Nephron (organoid): ENCODE measurements at regions not wholly inside any gene's neighbourhood (a gene's known extent, or its start where the extent isn't known, plus 50 kb on each side); places are given as distances from the start of the nearest gene placed in this dataset.

Experiments used
- H3K27ac Mint-ChIP-seq, 3 experiments: 2 replicates each; pipeline ENCODE4 v1.8.0; 2020; ENCODE audit warnings: mixed read lengths in 3 of 3, mild to moderate bottlenecking in 2 of 3, moderate library complexity in 1 of 3
- H3K27me3 Mint-ChIP-seq: 2 replicates; pipeline ENCODE4 v1.8.0; 2021; ENCODE audit warnings: low read depth, mild to moderate bottlenecking, moderate library complexity, mixed read lengths
- H3K36me3 Mint-ChIP-seq: 2 replicates; pipeline ENCODE4 v1.8.0; 2020; ENCODE audit warnings: low read depth, mixed read lengths
- H3K4me1 Mint-ChIP-seq: 2 replicates; pipeline ENCODE4 v1.8.0; 2020; ENCODE audit warnings: mixed read lengths
- H3K4me3 Mint-ChIP-seq, 3 experiments: 2 replicates each; pipeline ENCODE4 v1.8.0; 2020; ENCODE audit warnings: mild to moderate bottlenecking in 3 of 3, mixed read lengths in 3 of 3, moderate library complexity in 2 of 3
- H3K9me3 Mint-ChIP-seq: 2 replicates; pipeline ENCODE4 v1.8.0; 2020; ENCODE audit warnings: mixed read lengths
- CTCF ChIP-seq, 3 experiments: fragments of 200-600 bp; sonication (generic); IDR thresholded peaks; one replicate each; pipeline ENCODE4 v1.5.0; 2021; ENCODE audit warnings: antibody characterized with exemption in 3 of 3; ENCODE audit not compliant: unreplicated experiment in 3 of 3

- no peak for TF ChIP-seq CTCF (IDR thresholded peaks at IDR 0.05; ENCODE audit: unreplicated experiment in 3 of 3)
- Mint-ChIP-seq H3K27me3 (peaks cover 14% of the 10 kb centered on the region), H3K4me3 (no peak overlapping the region), H3K36me3 (no peaks in the 10 kb centered on the region), H3K4me1 (no peaks in the 10 kb centered on the region), H3K9me3 (no peaks in the 10 kb centered on the region), H3K27ac (no peak overlapping the region)
These were observed 225.3 kb upstream of the CST7 start for GRCh38 chr20:24723647-24724352.

GRCh38 chr20:24724982-24725533 is 224.0 kb upstream of the CST7 start:
- no peaks in the 10 kb centered on the region for H3K36me3 Mint-ChIP-seq
- H3K27ac Mint-ChIP-seq, result no peak overlapping the region
- H3K27me3 Mint-ChIP-seq, result peaks cover 11% of the 10 kb centered on the region
- no peak for TF ChIP-seq CTCF (IDR thresholded peaks at IDR 0.05; ENCODE audit: unreplicated experiment in 3 of 3)
- no peaks in the 10 kb centered on the region for H3K9me3 Mint-ChIP-seq
- H3K4me1 Mint-ChIP-seq, result no peaks in the 10 kb centered on the region
- H3K4me3 Mint-ChIP-seq, result no peak overlapping the region

- no peaks in the 10 kb centered on the region for H3K9me3 Mint-ChIP-seq
- H3K27me3 Mint-ChIP-seq, result peaks cover 3% of the 10 kb centered on the region
- no peak overlapping the region for H3K27ac Mint-ChIP-seq
- H3K4me3 Mint-ChIP-seq, result no peak overlapping the region
- no peaks in the 10 kb centered on the region for H3K36me3 Mint-ChIP-seq
- no peak for TF ChIP-seq CTCF (IDR thresholded peaks at IDR 0.05; ENCODE audit: unreplicated experiment in 3 of 3)
- H3K4me1 Mint-ChIP-seq, result no peaks in the 10 kb centered on the region
These were observed 221.3 kb upstream of the CST7 start for GRCh38 chr20:24727795-24728194.

- no peak for TF ChIP-seq CTCF (IDR thresholded peaks at IDR 0.05; ENCODE audit: unreplicated experiment in 3 of 3)
- Mint-ChIP-seq H3K9me3 (no peaks in the 10 kb centered on the region), H3K4me3 (no peak overlapping the region), H3K36me3 (no peaks in the 10 kb centered on the region), H3K27me3 (no peaks in the 10 kb centered on the region), H3K27ac (no peak overlapping the region), H3K4me1 (no peaks in the 10 kb centered on the region)
These were observed 219.0 kb upstream of the CST7 start for GRCh38 chr20:24729896-24730605.

GRCh38 chr20:24730750-24731149 is 218.3 kb upstream of the CST7 start:
- no peak overlapping the region for H3K27ac Mint-ChIP-seq
- no peaks in the 10 kb centered on the region for H3K27me3 Mint-ChIP-seq
- no peaks in the 10 kb centered on the region for H3K36me3 Mint-ChIP-seq
- H3K9me3 Mint-ChIP-seq, result no peaks in the 10 kb centered on the region
- no peak for TF ChIP-seq CTCF (IDR thresholded peaks at IDR 0.05; ENCODE audit: unreplicated experiment in 3 of 3)
- no peaks in the 10 kb centered on the region for H3K4me1 Mint-ChIP-seq
- H3K4me3 Mint-ChIP-seq, result no peak overlapping the region
